A549 (cell line): ENCODE measurements at regions not wholly inside any gene's neighbourhood (a gene's known extent, or its start where the extent isn't known, plus 50 kb on each side); places are given as distances from the start of the nearest gene placed in this dataset.

Source experiments
- ATAC-seq, 2 experiments: fragments of 200-7000 bp in 1 of 2; fragments of >200 bp in 1 of 2; cut with Nextera tagmentation in 1 of 2; cut with Tn5 transposase in 1 of 2; 3 replicates each; pipeline versions ENCODE4 v1.8.0 to v1.9.1; 2018 to 2020; ENCODE audit warnings: mild to moderate bottlenecking in 1 of 2, moderate library complexity in 1 of 2
- CTCF ChIA-PET: fragments of 300-600 bp; sonication (Branson Sonifier 250); formaldehyde crosslinking; extraction: SDS; loops from one replicate; lab custom pipeline; 2021; ENCODE audit warnings: antibody characterized with exemption, inconsistent platforms; lab: Yijun Ruan, JAX
- POLR2A ChIA-PET: fragments of 350-600 bp; formaldehyde crosslinking; extraction: SDS; loops from one replicate; lab custom pipeline; 2021; ENCODE audit warnings: antibody characterized with exemption, inconsistent platforms; lab: Yijun Ruan, JAX
- DNase-seq, 2 experiments: peaks; one replicate each; pipeline versions ENCODE4 v3.0.0 to v3.0.0-alpha.2; 2011 to 2016; ENCODE audit warnings: low read depth in 1 of 2, low spot score in 1 of 2
- FAIRE-seq: peaks from 2 replicates; lab custom pipeline; 2011; peaks lifted over from hg19 to GRCh38; lab: Jason Lieb, UNC
- H3K27ac ChIP-seq, 2 experiments: fragments of >200 bp; sonication (Bioruptor Twin); formaldehyde crosslinking; 3 replicates each; pipeline ENCODE4 v1.5.1; 2016 to 2017
- H3K4me1 ChIP-seq: fragments of >200 bp; sonication (Bioruptor Twin); formaldehyde crosslinking; 3 replicates; pipeline ENCODE4 v1.6.1; 2016
- H3K4me2 ChIP-seq: fragments of >200 bp; sonication (Bioruptor Twin); formaldehyde crosslinking; 3 replicates; pipeline ENCODE4 v1.6.1; 2016
- H3K4me3 ChIP-seq: fragments of >200 bp; sonication (Bioruptor Twin); formaldehyde crosslinking; 3 replicates; pipeline ENCODE4 v1.5.1; 2016
- H3K9me3 ChIP-seq: fragments of >200 bp; sonication (Bioruptor Twin); formaldehyde crosslinking; 3 replicates; pipeline ENCODE4 v1.6.1; 2016
- BCL3 ChIP-seq: fragments of >200 bp; sonication (Bioruptor Twin); formaldehyde crosslinking; IDR thresholded peaks from 3 replicates; pipeline ENCODE4 v1.6.1; 2016
- CEBPB ChIP-seq, 2 experiments: fragments of >200 bp in 1 of 2; sonication (Bioruptor Twin) in 1 of 2; formaldehyde crosslinking in 1 of 2; IDR thresholded peaks; 2 replicates each; pipeline ENCODE4 v1.6.1; 2012 to 2016
- CHD2 ChIP-seq: fragments of 150-350 bp; IDR thresholded peaks from 2 replicates; pipeline ENCODE4 v1.6.1; 2014; ENCODE audit warnings: low read length; ENCODE audit not compliant: partially characterized antibody
- CTCF ChIP-seq: fragments of >200 bp; sonication (Bioruptor Twin); formaldehyde crosslinking; IDR thresholded peaks from 3 replicates; pipeline ENCODE4 v1.5.1; 2016
- E2F6 ChIP-seq: IDR thresholded peaks from 2 replicates; pipeline ENCODE4 v1.6.1; 2012; ENCODE audit warnings: low read depth, borderline replicate concordance
- EHF ChIP-seq: fragments of 250-450 bp; sonication (Bioruptor Pico); IDR thresholded peaks from 2 replicates; pipeline ENCODE4 v1.5.0; 2020; ENCODE audit warnings: mild to moderate bottlenecking
- EHMT2 ChIP-seq: fragments of 200-600 bp; sonication (generic); IDR thresholded peaks from 2 replicates; pipeline ENCODE4 v1.6.1; 2016; ENCODE audit warnings: antibody characterized with exemption, low read depth, mild to moderate bottlenecking, moderate library complexity
- FOSL2 ChIP-seq, 2 experiments: fragments of 450-650 bp in 1 of 2; fragments of >200 bp in 1 of 2; sonication (Bioruptor Twin) in 1 of 2; formaldehyde crosslinking; IDR thresholded peaks; 2 replicates each; pipeline versions ENCODE4 v1.5.0 to v1.6.1; 2016 to 2020; ENCODE audit warnings: mild to moderate bottlenecking in 1 of 2, moderate library complexity in 1 of 2
- FOXS1 ChIP-seq: fragments of 250-450 bp; sonication (Bioruptor Pico); IDR thresholded peaks from 2 replicates; pipeline ENCODE4 v1.5.0; 2020; ENCODE audit warnings: mild to moderate bottlenecking, moderate library complexity
- HES2 ChIP-seq: fragments of >200 bp; sonication (Bioruptor Twin); formaldehyde crosslinking; IDR thresholded peaks from 2 replicates; pipeline ENCODE4 v1.6.1; 2016
- HMGXB4 ChIP-seq: fragments of 250-450 bp; sonication (Bioruptor Pico); IDR thresholded peaks from 2 replicates; pipeline ENCODE4 v1.5.0; 2021; ENCODE audit warnings: mild to moderate bottlenecking, moderate library complexity, borderline replicate concordance
- HOXA7 ChIP-seq: fragments of 250-450 bp; sonication (Bioruptor Pico); IDR thresholded peaks from 2 replicates; pipeline ENCODE4 v1.5.0; 2020; ENCODE audit warnings: mild to moderate bottlenecking, moderate library complexity
- HOXB13 ChIP-seq: fragments of 250-450 bp; sonication (Bioruptor Pico); IDR thresholded peaks from 2 replicates; pipeline ENCODE4 v1.5.0; 2020; ENCODE audit warnings: low read depth, mild to moderate bottlenecking, moderate library complexity
- KDM5A ChIP-seq: fragments of 200-600 bp; sonication (generic); IDR thresholded peaks from 2 replicates; pipeline ENCODE4 v1.6.1; 2016; ENCODE audit warnings: antibody characterized with exemption, mild to moderate bottlenecking
- MAFK ChIP-seq: fragments of 450-650 bp; IDR thresholded peaks from 2 replicates; pipeline ENCODE4 v1.6.1; 2014; ENCODE audit not compliant: partially characterized antibody
- NFE2L2 ChIP-seq: fragments of 150-350 bp; conservative IDR thresholded peaks from 2 replicates; pipeline ENCODE4 v1.6.1; 2014; ENCODE audit warnings: low read length
- NPAS2 ChIP-seq: fragments of 250-450 bp; sonication (Bioruptor Pico); IDR thresholded peaks from 2 replicates; pipeline ENCODE4 v1.8.0; 2022; ENCODE audit warnings: mild to moderate bottlenecking, moderate library complexity, borderline replicate concordance
- NR3C1 ChIP-seq: fragments of >200 bp; sonication (Bioruptor Twin); formaldehyde crosslinking; IDR thresholded peaks from 3 replicates; pipeline ENCODE4 v1.6.1; 2017
- PBX3 ChIP-seq: IDR thresholded peaks from 2 replicates; pipeline ENCODE4 v1.6.1; 2012
- PHF8 ChIP-seq: fragments of 200-600 bp; sonication (generic); IDR thresholded peaks from 2 replicates; pipeline ENCODE4 v1.6.1; 2016; ENCODE audit warnings: low read depth, mild to moderate bottlenecking, antibody characterized with exemption, moderate library complexity, borderline replicate concordance
- RAD21 ChIP-seq, 2 experiments: fragments of >200 bp in 1 of 2; sonication (Bioruptor Twin) in 1 of 2; formaldehyde crosslinking in 1 of 2; IDR thresholded peaks in 1 of 2; conservative IDR thresholded peaks in 1 of 2; 2 replicates in 1 of 2; 3 replicates in 1 of 2; pipeline ENCODE4 v1.6.1; 2012 to 2018; ENCODE audit warnings: inconsistent platforms in 1 of 2
- RARB ChIP-seq: fragments of 250-450 bp; sonication (Bioruptor Pico); IDR thresholded peaks from 2 replicates; pipeline ENCODE4 v1.8.0; 2021; ENCODE audit warnings: mild to moderate bottlenecking, moderate library complexity
- RCOR1 ChIP-seq: fragments of 150-350 bp; IDR thresholded peaks from 2 replicates; pipeline ENCODE4 v1.6.1; 2014; ENCODE audit warnings: antibody characterized with exemption, low read length, low read depth
- SREBF2 ChIP-seq: fragments of 450-650 bp; IDR thresholded peaks from 2 replicates; pipeline ENCODE4 v1.6.1; 2014; ENCODE audit warnings: mild to moderate bottlenecking, moderate library complexity
- TFCP2L1 ChIP-seq: fragments of 250-450 bp; sonication (Bioruptor Pico); IDR thresholded peaks from 2 replicates; pipeline ENCODE4 v1.5.0; 2021; ENCODE audit warnings: mild to moderate bottlenecking
- USF2 ChIP-seq: fragments of 450-650 bp; IDR thresholded peaks from 2 replicates; pipeline ENCODE4 v1.6.1; 2014; ENCODE audit warnings: antibody characterized with exemption
- ZC3H11A ChIP-seq: fragments of 450-650 bp; IDR thresholded peaks from 2 replicates; pipeline ENCODE4 v1.6.1; 2014; ENCODE audit warnings: antibody characterized with exemption, mild to moderate bottlenecking
- ZNF302 ChIP-seq: fragments of 250-450 bp; sonication (Bioruptor Pico); IDR thresholded peaks from 2 replicates; pipeline ENCODE4 v1.9.0; 2021; ENCODE audit warnings: inconsistent platforms, mild to moderate bottlenecking, moderate library complexity
- WGBS: methylation state at CpG from one replicate; pipeline ENCODE4 v1.1.6; 2017; ENCODE audit errors: missing lambda C conversion rate; 5-methylcytosine and 5-hydroxymethylcytosine counted together

- Histone ChIP-seq H3K9me3 (no peaks in the 10 kb centered on the region), H3K4me1 (no peaks in the 10 kb centered on the region), H3K4me2 (no peak overlapping the region), H3K4me3 (no peak overlapping the region), H3K27ac (no peak overlapping the region)
- no peak for TF ChIP-seq PBX3
- no peak for TF ChIP-seq CTCF
- TF ChIP-seq ZC3H11A = no peak
- no peak for TF ChIP-seq USF2
- no peak for TF ChIP-seq ZNF302
- TF ChIP-seq FOXS1 (CRISPR knock-in tag) = no peak
- TF ChIP-seq HOXB13 (CRISPR knock-in tag) = no peak
- no peak for TF ChIP-seq FOSL2 (IDR thresholded peaks at IDR 0.05)
- TF ChIP-seq FOSL2 (CRISPR knock-in tag; IDR thresholded peaks at IDR 0.05) = no peak
- TF ChIP-seq RAD21 (conservative IDR thresholded peaks at IDR 0.05 in 1 of 2, IDR thresholded peaks at IDR 0.05 in 1 of 2) = no peak
- TF ChIP-seq TFCP2L1 = no peak
- TF ChIP-seq HES2 = no peak
- TF ChIP-seq EHF = no peak
- TF ChIP-seq BCL3 = no peak
- no peak for DNase-seq
- FAIRE-seq = no peak
- CTCF ChIA-PET = no interaction called here
- no peak for ATAC-seq
- POLR2A ChIA-PET = no interaction called here
- 39% methylated on average over 3 of the region's 4 CpGs for WGBS
Measured at GRCh38 chr13:44088411-44088810, 208.7 kb downstream of the LACC1 start.

GRCh38 chr13:44088991-44089413, 209.3 kb downstream of the LACC1 start:
- WGBS = 89% methylated on average over 4 of the region's 4 CpGs
- H3K9me3 ChIP-seq = no peaks in the 10 kb centered on the region
- ATAC-seq = no peak
- no peak for TF ChIP-seq NPAS2
- no peak for TF ChIP-seq HMGXB4 (CRISPR knock-in tag)
- no peak for TF ChIP-seq CHD2
- TF ChIP-seq RARB (CRISPR knock-in tag) = no peak
- no peak for TF ChIP-seq EHF
- no peak for TF ChIP-seq PHF8
- no peak for TF ChIP-seq EHMT2
- TF ChIP-seq SREBF2 = no peak
- no peak for TF ChIP-seq MAFK
- no peak for TF ChIP-seq CEBPB (IDR thresholded peaks at IDR 0.05)
- no peak for TF ChIP-seq NR3C1
- no peak for TF ChIP-seq USF2
- TF ChIP-seq HOXA7 (CRISPR knock-in tag) = no peak
- TF ChIP-seq KDM5A = no peak
- TF ChIP-seq E2F6 = no peak
- TF ChIP-seq ZC3H11A = no peak
- TF ChIP-seq RCOR1 = no peak
- TF ChIP-seq NFE2L2 = no peak
- TF ChIP-seq, all 56 proteins: peak for 0
- Histone ChIP-seq H3K4me2 (no peak overlapping the region), H3K4me1 (no peaks in the 10 kb centered on the region), H3K4me3 (no peak overlapping the region), H3K27ac (no peak overlapping the region)
- DNase-seq (no peak), FAIRE-seq (no peak)
- ChIA-PET POLR2A (no interaction called here), CTCF (no interaction called here)
